HG02970 (cell line): ENCODE measurements at regions not wholly inside any gene's neighbourhood (a gene's known extent, or its start where the extent isn't known, plus 50 kb on each side); places are given as distances from the start of the nearest gene placed in this dataset.

Source experiments
- ATAC-seq: cut with Tn5 transposase; IDR thresholded peaks from one replicate; pipeline ENCODE4 v1.9.1; 2021; ENCODE audit warnings: mild to moderate bottlenecking, moderate library complexity, moderate number of reproducible peaks; ENCODE audit not compliant: unreplicated experiment, low FRiP score

- no peak for ATAC-seq
Measured at GRCh38 chr20:10984294-10984693, 310.5 kb upstream of the JAG1 start.

DNA sequence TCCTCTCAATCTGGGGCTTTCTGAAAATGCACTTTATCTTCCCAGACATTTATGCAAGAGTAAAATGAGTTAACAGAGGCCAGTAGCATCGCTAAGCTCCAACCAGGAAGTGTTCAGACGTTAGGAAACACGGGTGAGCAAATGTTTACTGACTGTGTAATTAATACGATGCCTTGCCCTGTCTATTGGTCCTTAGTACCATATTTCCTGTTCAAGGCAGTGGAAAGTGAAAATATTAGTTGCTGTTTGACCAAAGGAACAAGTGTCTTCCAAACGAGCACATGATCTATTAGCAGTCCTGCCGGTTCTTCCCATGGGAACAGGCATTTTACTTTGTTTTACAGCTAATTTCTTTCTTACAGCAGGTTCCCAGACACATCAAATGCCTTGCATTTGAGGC, 311.1 kb upstream of the JAG1 start:
- ATAC-seq = no peak

DNA sequence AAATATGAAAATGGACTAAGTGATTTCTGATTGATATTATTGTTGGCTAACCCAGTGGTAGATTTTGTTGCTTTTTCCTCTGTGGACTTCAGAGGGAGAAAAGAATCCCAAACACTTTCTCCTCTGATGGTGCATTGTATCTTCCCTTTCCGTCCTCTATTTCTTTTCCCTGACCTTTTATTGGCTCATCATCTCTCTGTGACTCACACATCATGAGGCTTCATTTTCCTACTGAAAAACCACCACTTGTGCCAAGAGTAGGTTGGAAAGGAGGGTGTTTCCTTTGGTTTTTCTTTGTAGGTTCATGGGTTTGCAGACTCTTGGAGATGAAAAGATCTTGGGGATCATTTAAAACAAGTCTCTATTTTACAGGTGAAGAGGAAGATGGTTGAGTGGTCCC, 311.7 kb upstream of the JAG1 start:
- ATAC-seq = no peak

GRCh38 chr20:10986586-10986985, 312.8 kb upstream of the JAG1 start:
- ATAC-seq = no peak

GRCh38 chr20:10987651-10988383, 314.0 kb upstream of the JAG1 start:
- no peak for ATAC-seq

- no peak for ATAC-seq
Measured at GRCh38 chr20:10990625-10991382, 317.0 kb upstream of the JAG1 start.

DNA sequence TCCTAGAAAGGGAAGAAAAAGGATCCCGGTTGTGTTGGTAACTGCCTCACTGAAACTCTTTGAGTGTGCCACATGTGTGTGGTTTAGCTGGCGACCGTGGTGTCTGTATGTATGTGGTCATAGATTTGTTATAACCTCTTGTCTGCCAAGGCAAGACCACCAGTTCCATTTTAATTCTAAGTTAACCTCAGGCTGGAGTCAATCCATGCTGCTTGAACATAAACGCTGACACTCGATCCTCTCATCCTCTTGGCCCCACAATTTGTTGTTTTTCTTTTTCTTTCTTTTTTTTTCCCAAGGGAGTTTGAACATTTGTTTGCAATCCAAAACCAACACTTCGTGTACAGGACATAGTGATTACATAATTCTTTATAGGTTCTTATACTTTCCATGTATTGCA, 318.9 kb upstream of the JAG1 start:
- no peak for ATAC-seq

DNA sequence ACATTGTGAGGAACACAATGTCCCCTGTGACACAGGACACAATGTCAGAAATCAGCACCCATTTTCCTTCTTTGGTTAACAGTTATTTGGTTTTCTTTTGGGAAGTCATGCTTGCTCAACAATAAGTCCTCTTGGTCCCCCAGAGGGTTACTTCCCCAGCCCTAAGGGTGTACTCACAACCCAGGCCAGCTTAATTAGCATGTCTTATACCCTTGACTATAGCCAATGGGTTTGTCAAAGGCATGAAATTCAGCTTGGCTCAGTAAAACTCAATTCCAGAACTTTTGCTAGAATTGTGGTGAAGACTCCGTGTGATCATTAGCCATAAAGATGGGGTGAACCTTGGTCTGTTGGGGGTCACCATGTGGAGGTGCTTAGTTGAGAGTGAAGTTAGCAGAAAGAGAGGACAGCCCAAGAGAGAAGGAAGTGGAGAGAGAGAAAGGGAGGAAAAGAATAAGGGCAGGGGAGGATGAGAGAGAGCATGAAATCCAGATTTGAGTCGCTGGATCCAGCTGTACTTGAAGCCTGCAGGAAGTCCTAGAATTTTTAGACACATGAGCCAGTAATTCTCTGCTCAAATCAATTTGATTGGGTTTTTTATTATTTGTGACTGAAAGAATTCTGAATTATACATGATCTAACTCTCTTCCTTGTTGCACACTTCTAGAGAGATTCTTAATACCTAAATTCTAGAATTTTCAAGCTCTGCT, 321.3 kb upstream of the JAG1 start:
- ATAC-seq = no peak

DNA sequence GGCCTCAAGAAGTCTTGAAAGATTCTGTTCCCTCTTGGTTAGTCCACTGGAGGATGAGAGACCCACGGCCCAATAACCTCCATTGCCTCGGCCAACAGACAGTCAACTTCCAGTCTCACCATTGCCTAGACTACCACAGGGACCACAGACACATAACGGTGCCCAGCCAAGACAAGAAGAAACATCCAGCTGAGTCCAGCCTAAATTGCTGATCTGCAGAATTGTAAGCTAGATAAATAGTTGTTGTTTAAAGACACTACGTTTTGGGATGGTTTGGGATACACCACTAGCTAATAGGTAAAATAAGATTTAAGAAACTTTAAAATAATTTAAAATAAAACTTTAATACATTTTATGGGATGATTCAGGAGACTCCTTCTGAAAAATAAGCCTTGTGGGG, 324.7 kb upstream of the JAG1 start:
- no peak for ATAC-seq

DNA sequence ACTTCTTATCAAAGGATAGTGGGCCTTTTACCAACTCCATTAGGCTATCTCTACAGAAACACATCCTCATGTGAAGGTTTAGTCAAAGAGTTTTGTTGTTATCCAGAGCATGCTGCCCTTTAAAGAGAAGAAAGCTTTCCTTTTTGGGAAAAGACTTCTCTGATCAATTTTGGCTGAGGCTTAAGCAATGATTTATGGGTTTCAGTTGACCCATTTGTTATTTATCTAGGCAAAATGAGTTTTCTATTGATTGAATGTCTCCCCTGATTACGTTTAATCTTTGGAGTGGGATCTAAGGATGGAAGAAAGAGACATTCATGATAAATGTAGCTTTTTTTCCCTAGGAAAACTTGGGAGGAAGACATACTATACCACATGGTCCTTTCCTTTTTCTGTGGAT, 326.6 kb upstream of the JAG1 start:
- ATAC-seq = no peak

DNA sequence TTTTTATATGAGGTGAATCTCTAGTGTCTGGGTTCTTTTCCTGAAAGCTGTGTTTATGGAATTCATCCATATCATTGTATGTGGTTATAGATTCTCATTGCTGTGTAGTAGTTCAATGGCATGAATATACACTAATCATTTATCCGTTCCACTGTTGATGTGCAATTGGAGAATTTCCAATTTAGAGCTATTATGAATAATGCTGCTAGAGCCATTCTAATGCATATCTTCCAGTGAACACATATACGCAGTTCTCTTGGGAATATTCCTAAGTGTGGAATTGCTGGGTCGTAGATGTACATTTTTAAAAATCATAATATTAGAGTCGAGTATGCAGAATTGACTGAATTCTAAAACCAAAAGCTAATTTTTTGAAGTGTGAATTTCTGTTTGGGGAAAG, 327.5 kb upstream of the JAG1 start:
- no peak for ATAC-seq

GRCh38 chr20:11001764-11002540, 328.2 kb upstream of the JAG1 start:
- no peak for ATAC-seq

DNA sequence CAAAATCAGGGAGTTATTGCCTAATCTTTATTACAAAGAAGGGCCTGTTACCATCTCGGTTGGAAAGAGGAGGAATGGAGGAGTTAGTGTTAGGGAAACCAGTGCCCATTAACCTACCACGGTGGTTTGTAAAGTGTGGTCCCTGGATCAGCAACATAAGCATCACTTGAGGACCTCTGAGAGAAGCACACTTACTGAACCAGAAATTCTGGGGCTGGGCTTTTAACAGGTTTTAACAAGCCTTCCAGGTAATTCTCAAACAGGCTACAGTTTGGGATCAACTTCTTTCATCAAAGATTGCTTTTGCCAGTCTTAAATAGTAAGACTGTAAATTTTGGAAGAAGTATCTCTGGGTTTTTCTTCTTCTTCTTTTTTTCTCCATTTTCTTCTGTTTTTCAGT, 329.5 kb upstream of the JAG1 start:
- no peak for ATAC-seq

GRCh38 chr20:11008444-11009033, 334.7 kb upstream of the JAG1 start:
- ATAC-seq = no peak

DNA sequence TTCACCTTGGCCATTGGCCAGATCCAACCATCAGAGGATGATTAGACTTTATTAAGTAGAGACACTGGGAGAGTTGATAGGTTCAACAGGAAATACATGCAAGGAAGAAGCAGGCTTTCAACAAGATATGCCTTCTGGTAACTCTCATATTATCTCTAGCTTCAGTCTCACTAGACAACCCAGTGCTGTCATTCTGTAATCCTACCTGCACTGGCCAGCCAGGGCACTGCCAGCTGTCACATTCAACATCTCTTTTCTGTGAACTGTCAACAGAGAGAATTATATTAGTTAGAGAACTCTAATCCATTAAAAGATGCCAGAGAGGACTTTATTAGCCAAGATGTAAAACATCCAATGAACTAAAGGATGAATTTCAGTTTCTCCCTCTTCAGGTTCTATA, 337.9 kb upstream of the JAG1 start:
- no peak for ATAC-seq

DNA sequence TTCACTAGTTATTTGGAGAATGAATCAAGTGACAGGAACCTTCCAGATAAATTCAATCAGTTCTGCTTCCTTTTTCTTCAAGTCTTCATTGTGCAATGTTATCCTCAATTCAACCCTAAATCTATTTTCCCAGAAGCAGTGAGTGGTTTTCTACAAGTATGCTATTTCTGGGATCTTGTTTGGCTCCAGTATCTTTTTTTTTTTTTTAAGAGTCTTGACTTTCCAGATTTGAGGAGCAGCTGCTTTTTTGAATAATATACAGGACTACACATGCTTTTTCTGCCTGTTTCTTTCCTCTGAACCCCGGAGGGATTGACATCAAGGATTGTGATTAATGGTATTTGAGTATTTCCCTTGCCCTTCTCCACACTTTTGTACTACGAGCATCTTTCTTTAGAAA, 339.2 kb upstream of the JAG1 start:
- no peak for ATAC-seq

- ATAC-seq = no peak
Measured at GRCh38 chr20:11013801-11014200, 340.0 kb upstream of the JAG1 start.

- no peak for ATAC-seq
Measured at GRCh38 chr20:11015440-11015839, 341.6 kb upstream of the JAG1 start.

DNA sequence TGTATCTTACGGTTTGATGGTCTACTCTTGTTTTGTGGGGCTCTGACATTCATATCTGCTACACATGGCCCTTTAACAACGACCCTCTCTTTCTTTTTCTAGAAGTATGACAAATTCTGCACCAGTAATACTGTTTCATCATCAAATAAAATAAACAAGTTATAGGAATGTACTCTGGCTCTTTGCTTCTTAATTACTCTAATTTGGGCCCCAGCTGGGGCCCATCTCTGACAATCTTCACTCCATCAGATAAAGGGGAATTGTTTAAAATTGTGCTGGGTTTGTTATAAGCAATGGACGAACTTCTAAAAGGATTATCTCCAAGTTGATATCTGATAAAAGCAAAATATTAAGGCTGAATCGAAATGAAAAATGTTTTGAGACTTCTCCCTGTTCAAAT, 343.6 kb upstream of the JAG1 start:
- ATAC-seq = no peak

DNA sequence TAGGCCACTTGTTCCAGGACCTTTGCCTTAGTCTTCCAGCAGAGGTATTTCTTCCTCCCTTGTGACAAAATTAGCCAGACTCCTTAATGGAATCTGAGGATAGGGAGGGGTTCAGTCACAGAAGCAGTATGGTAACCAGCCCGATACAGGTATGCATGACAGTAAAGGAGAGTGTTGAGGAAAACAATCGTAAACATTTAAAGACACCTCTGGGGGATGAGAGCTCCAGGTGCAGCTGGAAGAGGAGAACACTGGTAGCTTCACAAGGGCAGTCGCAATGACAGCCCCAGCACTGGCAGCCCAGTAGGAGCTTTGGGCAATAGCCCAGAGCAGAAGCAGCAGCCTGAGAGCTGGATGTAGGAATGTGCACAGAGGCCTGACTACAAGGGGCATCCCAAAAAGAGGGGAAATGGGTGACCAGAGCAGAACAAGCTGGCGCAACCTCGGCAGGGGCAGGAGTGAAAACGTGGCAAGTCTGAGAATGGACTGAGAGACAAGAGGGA, 344.9 kb upstream of the JAG1 start:
- no peak for ATAC-seq
